GM21619 (cell line): ENCODE measurements at regions not wholly inside any gene's neighbourhood (a gene's known extent, or its start where the extent isn't known, plus 50 kb on each side); places are given as distances from the start of the nearest gene placed in this dataset.
"Not testable (repeated sequence)": the region's sequence is repeated elsewhere in the genome, so short reads cannot be mapped to it uniquely, and the experiment has no call there.

Experiments used
- ATAC-seq: cut with Tn5 transposase; IDR thresholded peaks from one replicate; pipeline ENCODE4 v1.9.1; 2021; ENCODE audit not compliant: unreplicated experiment

DNA sequence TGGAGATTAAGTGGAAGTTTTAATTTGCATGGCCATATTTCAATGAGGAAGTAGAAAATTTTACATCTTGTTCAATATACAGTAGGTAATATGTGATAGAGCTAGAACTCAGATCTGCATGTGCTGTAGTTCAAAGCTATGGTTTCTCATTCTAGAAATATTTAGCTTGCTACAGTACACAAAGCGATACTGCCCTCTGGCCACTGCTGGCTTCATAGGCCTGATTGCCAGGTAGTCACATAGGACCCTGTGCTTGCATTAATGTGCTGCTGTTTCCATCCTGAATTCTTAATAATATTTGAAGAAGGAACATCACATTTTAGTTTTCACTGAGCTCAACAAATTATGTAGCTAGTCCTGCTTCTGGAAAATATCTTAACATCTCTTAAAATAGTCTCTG lies 87.0 kb downstream of the PLSCR2 start:
- ATAC-seq = no peak

DNA sequence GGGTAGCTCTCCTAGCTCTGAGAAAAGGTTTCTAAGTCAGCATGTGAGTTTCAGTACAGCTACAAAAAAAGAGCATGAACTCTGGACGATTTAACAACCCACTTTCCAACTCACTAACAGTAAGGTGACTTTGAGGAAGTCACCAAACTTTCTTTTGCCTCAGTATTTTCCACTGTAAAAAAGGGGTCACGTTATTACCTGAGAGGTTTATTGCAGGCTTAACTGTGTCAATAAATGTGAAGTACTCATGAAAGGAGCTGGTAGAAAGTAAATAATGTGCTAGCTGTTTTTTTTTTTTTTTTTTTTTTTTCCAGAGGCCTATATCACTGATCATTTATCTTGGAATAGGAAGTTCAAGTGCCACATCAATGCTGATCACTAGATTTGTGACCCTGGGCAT lies 89.3 kb downstream of the PLSCR2 start:
- ATAC-seq = no peak

DNA sequence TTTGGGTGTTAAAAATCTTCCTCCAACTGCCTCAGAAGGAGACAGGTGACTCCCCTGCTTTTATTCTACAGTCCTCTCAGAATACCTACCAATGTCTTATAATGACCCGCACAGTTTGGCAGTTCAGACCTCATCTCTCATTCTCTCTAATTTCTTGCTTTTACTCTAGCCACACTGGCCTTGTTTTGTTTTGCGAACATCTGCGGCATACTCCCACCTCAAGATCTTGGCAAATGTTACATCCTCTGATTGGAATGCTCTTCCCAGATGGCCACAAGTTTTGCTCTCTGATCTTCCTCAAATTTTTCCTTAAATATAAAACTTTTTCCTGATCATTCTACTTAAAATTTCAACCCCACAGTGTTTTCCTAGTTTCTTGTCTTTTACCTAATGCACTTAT lies 94.1 kb downstream of the PLSCR2 start:
- ATAC-seq = no peak

DNA sequence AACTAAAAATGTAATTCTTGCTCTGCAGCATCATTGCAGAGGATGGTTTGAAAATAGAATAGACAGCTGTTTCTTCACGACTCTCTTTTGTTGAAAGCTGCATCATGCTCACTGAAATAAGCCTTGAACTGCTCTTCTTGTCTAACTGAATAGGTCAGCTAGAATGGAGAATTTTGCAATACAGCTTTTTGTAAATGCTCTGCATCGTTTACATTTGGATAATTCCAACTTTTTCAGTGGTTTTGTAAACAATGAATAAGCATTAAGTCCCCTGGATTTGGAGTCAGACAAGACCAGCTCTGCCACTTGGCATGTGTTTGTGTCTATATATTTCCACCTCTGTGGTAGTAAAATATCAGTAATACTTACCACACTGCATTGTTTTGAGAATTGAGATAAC lies 95.2 kb downstream of the PLSCR2 start:
- ATAC-seq = no peak

DNA sequence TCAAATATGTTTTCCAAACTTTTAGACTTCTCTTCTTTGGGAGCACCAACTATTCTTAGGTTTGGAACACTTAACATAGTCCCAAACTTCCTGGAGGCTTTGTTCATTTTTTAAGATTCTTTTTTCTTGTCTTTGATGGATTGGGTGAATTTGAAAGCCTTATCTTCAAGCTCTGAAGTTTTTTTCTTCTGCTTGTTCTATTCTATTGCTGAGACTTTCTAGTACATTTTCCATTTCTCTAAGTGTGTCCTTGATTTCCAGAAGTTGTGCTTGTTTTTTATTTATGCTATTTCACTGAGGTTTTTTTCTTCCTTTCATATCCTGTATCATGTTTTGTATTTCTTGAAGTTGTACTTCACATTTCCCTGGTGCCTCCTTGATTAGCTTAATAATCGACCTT lies 97.5 kb downstream of the PLSCR2 start:
- ATAC-seq = no peak

DNA sequence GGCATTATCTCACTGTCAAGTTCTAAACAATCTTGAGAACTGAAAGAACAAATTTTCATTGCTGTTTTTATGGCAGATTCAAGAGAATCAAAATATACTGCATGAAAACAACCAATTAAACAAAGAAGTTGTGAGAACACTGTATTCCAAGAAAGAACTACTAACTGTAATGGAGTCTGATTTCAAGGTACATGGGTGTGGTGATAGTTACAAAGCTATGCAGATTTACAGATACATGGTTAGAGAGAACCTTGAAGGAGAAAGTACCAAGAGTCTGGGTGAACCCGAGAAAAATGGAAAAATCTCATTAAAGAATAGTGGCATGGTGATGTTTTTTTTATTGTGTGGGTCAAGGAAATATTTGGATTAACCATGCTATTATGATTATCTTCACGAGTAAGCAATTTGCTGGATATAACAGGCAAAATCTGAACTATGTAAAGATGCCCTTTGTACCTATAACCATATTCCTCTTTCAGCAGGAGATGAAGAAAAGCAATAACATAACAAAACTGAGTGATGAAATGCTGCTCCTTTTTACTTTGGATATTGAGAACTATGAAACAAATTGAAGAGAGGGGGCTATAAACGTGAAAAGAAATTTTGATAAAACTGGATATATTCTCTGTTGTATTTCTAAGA lies 100.4 kb downstream of the PLSCR2 start:
- no peak for ATAC-seq

DNA sequence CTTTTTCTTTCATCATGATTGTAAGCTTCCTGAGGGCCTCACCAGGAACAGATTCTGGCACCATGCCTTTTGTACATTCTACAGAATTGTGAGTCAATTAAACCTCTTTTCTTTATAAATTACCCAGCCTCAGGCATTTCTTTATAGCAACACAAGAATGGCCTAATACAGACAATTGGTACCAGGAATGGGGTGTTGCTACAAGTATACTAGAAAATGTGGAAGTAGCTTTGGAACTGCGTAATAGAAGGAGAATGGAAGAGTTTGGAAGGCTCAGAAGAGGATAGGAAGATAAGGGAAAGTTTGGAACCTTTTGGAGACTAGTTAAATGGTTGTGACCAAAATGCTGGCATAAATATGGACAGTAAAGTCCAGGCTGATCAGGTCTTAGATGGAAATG lies 108.9 kb upstream of the PLSCR4 start:
- no peak for ATAC-seq

DNA sequence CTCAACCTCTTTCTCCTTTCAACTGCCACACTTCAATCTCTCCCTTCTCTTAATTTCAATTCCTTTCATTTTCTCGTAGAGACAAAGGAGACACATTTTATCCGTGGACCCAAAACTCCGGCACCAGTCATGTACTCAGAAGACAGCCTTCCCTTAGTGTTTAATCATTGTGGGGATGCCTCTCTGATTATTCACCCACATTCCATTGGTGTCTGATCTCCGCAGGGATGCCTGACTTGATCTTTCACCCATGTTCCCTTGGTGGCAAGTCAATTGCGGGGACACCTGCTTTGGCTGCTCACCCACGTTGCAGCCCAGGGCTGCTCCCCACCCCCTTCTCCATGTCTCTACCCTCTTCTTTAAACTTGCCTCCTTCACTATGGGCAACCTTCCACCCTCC lies 103.5 kb upstream of the PLSCR4 start:
- not testable (repeated sequence) for ATAC-seq

DNA sequence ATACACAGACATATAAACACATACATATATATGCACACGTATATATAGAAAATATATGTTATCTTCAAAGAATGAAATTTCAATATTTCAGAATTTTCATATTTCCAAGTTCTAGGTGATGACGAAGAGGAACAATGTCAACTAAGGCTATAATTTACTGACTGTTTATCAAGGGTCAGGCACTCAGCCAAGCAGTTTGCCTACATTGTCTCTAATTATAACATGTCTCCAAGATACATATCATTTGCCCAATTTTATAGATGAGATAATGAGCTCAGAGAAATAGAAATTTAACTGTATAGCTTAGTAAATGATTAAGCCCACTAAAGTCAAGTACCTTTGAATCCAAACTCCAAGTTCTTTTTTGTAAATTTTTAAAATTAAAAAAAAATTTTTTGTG lies 99.9 kb upstream of the PLSCR4 start:
- no peak for ATAC-seq

DNA sequence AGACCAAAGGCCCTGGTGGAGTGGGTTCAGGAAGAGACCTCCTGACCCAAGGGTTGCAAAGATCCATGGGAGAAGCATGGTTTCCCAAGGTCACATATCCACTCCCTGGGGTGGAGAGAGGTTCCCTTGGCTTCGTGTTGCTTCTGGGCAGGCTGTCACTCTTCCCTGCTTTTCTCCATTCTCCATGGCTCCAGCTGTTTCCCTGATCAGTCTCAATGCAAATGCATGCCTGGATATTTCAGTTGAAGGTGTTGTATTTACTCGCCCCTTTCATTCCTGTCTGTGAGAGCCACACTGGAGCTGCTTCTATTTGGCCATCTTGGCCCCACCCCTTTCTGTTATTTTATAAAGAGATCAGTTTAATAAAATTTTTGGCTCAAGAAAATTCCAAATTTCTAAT lies 95.0 kb upstream of the PLSCR4 start:
- ATAC-seq = no peak

DNA sequence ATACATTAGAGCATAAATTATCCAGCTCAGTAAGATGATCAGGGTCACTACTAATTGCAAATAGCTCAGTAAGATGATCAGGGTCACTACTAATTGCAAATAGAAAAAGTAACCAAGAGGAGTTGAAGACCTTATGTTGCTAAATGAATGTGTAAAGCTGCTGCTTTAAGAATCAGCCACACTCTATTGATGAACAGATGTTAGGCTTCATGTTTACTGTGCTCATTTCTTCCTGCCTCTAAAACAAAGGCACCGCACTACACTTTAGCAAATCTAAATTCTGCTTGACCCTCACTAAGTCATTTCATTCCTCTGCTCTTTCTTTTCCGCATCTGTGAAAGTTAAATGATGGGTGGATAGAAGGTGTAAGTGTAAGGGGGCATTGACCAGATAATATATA lies 92.6 kb upstream of the PLSCR4 start:
- no peak for ATAC-seq

DNA sequence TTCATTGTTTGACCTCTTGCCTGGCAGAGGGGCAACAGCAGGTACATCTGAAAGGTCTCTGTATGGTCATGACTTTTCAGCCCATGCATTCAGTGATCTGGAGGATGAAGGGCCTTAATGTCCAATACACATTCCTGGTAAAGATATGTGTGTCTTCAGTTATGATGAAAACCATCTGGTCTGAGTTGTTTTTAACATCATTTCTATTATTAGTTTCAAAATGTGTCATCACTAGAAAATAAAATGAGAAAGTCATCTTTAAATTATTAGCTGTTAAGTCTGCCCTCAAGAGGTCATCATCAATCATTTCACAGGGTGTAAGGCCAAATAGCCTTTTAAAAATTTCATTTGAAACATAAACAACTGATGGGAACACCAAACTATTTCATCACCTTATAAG lies 92.1 kb upstream of the PLSCR4 start:
- peak; percentile 49 for ATAC-seq

DNA sequence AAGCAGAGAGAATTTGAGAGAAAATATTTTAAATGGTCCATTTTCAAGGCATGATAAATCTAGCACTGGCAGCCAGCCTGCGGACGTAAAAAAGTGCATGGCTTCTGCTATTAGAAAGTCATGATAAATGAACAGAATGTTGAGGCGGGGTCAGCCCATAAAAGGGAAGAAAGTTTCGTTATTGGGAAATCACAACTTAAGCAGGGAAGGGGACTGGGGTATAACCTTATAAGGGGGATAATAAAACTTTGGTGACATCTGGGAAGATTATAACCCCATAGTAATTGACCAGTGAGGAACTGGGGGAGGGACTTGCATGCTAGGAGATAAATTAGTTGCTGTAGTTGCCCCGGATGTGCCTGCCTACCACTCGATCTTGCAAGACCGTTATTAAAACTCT lies 88.4 kb upstream of the PLSCR4 start:
- no peak for ATAC-seq

DNA sequence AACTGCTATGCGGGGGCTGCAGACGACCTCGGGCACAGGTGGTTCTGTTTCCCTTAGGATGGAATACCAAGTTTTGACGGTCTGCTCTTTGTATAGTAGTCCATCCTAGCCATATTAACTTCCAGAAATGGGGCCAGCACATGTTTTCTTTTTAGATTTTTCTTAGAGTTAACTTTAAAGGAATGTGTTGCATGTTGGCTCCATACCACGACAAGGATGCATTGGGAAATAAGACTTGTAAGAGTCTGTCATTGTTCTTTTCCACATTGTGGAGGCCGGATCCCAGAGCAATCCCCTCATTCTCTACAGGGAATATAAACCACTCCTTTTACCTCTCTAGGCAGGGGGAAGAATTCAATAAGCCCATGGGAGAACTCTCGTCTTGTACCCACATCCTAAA lies 87.1 kb upstream of the PLSCR4 start:
- ATAC-seq = no peak

DNA sequence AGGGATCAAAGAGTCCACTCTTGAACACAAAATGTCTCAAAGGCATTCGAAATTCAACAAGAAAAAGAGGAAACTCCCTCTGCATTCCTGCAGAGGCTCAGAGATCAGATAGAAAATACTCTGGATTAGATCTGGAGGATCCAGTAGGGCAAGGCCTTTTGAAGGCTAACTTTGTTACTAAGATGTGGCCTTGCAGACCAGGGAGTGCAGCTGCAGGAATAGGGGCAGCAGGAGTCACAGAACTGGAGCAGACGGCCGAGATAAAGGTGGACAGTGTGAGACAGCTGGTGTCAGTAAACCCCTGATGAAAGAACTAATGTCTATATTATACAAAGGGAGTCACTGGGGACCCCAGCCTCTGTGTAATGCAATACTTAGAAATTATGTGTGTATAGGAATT lies 84.5 kb upstream of the PLSCR4 start:
- ATAC-seq = no peak

DNA sequence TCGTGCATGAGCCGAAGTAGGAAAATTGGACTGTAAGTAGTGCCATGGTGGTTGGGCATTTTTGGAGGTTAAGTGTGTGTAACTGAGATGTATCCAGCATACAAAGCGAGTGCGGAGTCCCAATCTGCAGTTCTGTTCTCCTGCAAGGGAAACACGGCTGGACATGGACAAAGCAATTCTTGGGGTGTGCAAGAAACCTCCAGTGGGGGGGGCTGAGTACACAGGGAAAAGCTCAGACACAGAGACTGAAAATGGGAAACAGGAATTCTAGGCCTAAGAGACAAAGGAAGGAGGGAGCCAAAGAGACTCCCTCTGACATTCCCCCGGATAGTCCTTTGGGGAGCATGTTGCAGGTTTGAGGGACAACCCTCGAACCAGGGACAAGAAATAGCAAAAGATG lies 83.2 kb upstream of the PLSCR4 start:
- no peak for ATAC-seq

DNA sequence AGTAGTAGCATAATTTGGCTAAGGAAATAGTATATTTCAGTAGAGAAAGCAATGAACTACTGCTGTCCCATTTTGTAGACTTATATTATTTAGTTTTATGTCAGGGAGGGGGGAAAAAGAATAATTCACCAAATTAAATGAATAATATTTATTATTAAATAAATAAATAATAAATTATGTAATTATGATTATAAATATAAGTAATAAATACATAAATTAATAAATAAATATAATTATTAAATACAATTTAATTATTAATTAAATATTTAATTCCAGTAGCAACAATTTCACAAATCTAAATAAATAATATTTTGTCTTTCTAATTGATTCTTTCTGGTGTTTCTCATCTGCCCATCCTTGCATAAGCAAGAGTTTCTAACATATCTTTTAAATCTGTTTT lies 81.1 kb upstream of the PLSCR4 start:
- ATAC-seq = no peak

DNA sequence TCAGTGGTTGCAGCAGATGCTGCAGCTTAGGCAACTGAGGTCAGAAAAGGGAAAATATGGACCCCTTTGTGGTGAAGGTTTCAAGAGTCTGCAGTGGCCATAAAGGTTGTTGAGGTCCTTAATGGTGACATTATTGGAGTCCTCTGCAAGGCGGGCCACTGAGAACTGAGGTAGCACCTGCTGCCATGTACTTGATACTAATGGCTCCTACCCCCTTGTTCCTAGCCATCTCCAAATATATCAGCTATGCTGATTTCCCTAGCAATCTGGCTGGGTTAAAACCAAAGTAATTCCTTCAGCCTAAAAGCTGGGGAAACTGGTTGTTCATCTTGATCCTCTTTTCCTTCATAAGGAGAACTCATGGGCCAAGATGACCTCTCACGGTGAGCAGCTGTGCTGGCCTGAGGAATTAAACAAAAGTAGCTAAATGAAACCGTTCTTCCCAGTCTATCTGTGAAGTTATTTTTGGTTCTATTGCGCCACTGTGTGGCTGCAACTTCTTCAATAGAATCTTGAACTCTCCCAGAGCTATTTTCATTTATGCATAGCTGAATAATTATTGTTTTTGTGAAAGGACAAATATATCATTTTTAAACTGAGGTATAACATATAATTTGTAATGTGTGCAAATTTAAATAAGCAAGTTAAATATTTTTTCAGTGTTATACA lies 76.1 kb upstream of the PLSCR4 start:
- no peak for ATAC-seq

DNA sequence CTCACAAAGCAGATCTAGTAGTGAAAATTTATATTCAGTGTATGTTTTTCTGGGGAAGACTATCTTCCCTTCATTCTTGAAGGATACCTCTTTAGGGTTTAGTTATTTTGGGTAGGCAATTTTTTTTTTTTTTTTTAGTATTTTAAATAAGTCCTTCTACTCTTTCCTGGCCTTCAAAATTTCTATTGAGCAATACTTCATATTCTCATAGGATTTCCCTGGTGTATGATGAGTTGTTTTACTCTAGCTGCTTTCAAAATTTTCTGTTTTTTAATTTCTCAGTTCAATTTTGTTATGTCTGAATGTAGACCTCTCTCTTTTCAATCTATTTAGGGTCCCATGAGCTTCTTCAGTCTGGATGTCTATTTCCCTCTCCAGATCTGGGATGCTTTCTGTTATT lies 74.3 kb upstream of the PLSCR4 start:
- ATAC-seq = no peak

DNA sequence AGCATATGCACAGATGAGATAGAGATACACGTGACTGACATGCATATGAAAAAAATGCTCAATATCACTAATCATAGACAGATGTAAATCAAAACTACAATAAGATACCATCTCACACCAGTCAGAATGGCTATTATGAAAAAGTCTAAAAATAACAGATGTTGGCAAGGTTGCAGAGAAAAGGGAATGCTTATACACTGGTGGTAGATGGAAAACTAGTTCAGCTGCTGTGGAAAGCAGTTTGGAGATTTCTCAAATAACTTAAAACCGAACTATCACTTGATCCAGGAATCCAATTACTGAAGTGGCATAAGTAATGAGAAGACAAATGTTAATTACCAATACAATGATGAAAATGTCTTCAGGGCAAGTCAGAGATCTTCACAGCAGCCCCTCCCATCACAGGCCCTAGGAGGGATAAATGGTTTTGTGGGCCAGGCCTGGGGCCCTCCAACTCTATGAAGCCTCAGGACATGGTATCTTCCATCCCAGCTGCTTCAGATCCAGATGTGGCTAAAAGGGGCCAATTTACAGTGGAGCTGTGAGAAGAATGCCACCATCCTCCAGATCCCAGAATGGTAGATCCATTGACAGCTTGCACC lies 71.4 kb upstream of the PLSCR4 start:
- ATAC-seq = no peak

DNA sequence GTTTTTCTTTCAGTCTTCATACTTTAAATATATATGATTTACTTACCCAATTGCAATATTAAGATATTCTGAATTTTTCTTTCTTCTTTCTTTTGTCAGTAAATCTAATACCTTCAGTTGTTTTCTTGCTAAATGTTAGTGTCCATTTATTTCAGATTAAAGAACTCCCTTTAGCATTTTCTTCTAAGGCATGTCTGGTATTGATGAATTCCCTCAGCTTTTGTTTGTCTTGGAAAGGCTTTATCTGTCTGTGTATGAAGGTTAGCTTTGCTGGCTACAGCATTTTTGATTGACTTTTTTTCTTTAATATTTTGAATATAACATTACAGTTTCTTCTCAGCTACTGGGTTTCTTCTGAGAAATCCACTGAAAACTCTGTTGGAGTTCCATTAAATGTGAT lies 64.0 kb upstream of the PLSCR4 start:
- ATAC-seq = no peak

DNA sequence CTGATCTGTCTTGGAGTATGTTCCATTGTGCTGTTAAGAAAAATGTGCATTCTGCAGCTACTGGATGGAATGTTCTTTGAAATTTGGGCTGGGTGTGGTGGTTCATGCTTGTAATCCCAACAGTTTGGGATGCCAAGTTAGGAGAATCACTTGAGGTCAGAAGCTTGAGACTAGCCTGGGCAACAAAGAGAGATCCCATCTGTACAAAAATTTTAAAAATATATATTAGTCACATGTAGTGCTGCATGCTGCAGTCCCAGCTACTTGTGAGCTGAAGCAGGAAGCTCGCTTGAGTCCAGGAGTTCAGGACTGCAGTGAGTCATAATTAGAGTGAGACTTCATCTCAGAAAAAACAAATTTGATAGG lies 62.8 kb upstream of the PLSCR4 start:
- ATAC-seq = no peak
